GM18508 (cell line): ENCODE measurements at regions not wholly inside any gene's neighbourhood (a gene's known extent, or its start where the extent isn't known, plus 50 kb on each side); places are given as distances from the start of the nearest gene placed in this dataset.

ENCODE experiments used
- ATAC-seq: cut with Tn5 transposase; IDR thresholded peaks from one replicate; pipeline ENCODE4 v1.9.1; 2021; ENCODE audit warnings: moderate number of reproducible peaks; ENCODE audit not compliant: insufficient read depth, unreplicated experiment

DNA sequence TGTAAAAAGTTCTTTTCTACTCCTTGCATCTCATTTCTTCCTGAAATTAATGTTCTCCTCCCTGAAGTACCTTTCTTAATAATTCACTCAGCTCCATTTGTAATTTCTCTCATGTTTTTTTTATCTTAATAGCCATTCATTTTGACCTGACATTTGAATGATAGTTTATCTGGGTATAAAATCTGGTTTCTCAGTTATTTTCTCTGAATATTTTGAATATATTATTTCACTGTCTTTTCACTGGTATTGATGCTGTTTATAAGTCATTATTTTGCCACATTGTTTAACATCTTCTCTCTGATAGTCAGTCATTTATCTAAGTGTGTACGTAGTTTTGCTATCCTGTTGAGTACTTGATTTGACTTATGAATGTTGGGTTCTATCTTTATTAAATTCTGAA, 68.8 kb upstream of the ARHGAP18 start:
- ATAC-seq, result no peak

DNA sequence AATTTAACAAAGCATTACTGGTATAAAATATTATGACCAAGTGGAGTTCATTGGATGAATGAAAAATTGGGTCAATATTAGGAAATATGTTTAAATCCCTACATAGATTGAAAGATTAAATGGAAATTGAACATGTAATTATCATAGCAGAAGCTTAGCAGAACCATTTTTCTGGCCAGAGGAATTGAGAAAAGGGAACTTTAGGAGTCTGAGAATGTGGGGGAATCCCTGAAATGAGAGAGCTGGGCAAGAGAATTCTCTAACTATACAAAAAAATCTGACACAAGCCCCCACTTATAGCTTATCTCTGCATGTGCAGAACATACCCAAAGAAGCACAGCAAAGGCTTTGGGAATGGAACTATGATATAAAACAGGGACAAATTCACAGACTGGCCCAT, 67.4 kb upstream of the ARHGAP18 start:
- ATAC-seq, result no peak

DNA sequence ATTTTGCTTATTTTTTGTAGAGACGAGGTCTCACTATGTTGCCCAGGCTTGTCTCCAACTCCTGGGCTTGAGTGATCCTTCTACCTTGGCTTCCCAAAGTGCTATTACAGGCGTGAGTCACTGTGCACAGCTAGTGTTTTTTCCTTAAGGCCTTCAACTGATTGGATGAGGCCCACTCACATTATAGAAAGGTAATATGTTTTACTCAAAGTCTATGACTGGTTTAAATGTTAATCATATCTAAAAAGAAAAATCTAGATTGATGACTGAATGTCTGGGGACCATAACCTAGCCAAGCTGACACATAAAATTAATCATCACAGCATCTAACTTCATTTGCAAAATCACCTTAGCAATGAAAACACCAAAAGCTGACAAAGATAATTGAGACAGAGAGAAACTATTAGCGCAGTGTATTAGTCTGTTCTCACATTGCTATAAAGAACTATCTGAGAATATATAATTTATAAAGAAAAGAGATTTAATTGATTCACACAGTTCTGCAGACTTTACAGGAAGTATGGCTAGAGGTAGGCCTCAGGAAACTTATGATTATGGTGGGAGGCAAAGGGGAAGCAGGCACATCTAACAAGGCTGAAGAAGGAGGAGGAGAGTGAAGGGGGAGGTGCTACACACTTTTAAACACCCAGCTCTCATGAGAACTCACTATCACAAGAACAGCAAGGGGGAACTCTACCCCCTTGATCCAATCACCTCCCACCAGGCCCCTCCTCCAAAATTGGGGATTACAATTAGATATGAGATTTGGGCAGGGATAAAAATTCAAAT, 66.8 kb upstream of the ARHGAP18 start:
- ATAC-seq, result no peak

DNA sequence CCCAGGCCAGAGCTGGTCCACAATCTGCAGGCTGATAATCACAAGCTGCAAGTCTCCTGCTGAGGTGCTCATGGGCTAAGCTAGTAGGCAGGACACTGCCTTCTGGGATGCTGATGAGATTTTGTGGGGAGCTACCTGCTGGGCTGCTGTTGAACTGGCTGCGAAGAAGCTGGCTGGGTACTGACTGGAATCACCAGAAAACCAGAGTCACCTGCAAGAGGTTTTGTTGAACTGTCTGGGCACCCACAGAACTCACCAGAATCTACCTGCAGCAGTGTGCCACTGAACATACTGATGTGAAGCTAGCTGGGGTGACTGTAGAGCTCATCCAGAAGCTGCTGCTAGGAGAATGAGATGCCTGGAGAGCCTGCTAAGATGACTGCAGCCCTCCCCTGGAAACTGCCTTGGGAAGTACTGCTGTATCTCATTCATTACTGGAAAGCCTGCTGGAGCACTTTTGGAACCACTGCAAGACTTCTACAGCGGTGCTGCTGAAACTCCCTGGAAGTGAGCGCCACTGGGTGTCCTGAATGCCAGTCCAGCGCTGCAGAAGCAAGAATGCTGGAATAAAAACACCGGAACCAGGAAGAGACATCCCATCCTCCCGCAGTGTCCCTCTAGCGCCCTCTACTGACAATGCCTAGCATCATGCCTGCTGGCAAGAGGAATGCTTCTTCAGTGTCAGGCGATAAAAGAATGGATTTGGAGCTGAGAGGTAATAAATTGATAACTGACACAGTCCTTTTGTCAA, 64.9 kb upstream of the ARHGAP18 start:
- no peak for ATAC-seq

DNA sequence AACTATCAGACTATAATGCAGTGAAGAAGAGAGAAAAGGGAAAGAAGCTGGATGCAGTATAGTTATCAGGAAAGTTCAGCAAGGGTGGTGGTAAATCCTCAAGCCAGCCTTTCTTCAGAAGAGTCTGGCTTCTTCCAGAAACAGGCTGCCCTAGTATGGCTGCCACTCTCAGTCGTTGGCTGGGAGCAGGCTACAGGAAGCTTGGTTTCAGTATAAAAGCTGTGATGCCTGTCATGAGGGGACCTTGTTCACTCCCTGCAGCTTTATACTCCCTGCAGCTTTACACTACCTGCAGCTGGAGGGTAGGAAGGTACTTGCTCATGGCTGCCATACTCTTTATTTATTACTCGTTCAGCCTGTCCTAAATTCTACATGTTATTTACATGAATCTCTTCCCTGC, 63.3 kb upstream of the ARHGAP18 start:
- ATAC-seq, result no peak

DNA sequence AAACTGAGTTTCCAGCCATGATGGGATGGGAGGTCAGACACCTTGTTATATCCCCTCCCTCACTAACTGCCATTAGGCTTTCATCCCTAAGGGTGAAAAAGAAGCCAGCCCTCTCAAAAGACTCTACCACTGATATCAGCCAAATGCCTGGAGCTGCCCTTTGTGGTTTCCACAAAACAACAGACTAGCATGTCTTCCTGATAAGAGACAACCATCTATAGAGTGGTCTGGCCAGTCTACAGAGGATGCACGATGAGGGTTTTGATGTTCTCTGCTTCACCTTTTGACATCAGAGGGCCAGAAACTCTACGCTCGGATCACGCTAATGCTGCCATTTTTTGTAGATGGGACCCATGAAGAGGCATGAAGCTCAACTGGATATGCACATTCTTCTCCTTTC, 61.7 kb upstream of the ARHGAP18 start:
- ATAC-seq, result no peak

DNA sequence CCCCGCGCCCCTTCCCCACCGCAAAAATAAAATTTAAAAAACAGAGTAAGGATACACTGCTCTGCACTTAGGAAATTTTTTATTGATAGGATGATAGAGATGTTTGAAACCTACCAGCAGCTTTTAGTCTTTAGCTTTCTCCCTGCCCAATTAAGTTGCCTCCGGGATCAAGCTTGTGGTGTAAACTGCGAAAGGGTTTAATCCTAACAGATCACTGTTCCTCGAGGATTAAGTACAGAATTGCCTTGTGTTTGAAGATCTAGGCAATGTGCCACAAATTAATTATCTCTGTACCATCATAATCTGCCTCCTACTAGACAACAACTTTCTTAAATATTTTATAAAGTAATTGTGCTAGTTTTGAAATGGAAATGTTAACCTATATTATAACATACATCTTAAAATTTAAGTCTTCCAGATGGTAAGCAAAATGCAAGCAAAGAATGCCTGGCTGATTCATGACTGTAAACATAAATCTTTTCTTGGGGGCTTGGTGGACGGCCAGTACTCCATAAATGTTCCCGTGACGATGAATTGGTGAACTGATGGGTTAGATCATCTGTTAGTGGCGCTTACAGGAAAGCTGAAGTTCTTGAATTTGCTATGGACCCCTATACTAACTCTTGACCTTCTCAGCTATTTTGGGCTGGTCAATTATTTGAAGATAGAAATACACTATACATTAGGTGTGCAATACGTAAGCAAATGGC, 58.0 kb upstream of the ARHGAP18 start:
- ATAC-seq, result no peak

DNA sequence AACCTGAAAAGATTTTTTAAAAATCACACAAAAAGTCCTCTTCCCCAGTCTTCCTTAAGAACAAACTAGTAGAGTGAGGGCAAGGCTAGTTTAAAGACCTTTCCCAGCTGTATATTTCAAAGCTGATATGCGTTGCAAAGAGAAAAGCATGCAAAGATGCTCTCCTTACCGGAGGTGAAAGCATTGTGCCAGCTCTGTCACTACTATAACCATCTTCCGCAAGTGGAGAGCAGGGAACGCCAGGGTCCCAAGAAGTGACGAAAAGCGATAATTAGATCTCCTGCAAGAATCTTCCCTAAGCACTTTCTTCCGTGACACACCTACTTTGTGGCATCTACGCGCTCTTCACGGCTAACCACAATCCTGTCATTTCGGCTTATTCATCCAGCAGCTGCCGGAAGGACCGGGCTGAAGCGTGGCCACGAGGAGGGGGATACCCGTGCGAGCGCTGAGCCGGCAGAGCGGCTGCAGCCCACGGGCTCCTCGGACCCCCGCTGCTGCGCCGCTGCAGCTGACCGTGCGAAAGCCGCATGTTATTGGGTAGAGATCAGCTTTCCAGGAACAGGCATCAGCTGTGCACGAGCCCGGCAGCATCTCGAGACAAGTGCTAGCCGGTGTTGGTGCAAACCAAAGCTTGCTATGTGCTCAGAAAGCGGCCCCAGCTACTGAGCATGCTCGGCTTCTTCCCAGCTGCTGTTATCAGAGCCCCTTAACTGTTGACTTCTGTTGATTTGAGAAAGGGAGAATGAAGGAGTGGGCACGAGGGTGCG, 57.2 kb upstream of the ARHGAP18 start:
- ATAC-seq, result peak; percentile 50

DNA sequence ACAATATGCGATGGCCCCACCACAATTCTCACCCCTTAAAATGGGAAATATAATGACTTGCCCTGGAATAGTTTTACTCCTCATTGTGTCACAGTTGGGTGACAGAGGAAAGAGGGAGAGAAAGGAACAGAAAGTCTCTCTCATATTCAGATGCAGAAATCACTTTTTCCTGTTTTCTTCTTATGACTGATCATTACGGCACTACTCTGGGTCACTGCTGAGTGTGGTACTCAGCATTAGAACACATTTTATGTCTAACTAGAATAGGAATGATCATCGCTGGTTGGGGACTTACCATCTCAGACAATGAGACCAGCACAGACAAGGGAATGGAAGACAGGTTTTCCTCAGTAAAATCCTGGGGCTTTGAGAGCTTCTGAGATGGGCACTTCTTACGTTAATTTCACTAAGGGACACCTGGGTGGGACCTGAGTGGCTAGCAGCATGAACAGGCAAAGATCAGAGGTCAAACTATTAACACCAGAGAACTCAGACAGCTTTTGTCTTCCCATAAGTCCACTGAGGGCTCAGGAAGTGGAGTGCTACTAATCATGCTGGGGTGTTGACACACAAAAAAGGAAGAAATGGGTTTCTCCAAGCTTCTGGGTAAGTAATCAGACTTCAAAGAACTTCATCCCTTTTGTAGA, 54.9 kb upstream of the ARHGAP18 start:
- no peak for ATAC-seq

DNA sequence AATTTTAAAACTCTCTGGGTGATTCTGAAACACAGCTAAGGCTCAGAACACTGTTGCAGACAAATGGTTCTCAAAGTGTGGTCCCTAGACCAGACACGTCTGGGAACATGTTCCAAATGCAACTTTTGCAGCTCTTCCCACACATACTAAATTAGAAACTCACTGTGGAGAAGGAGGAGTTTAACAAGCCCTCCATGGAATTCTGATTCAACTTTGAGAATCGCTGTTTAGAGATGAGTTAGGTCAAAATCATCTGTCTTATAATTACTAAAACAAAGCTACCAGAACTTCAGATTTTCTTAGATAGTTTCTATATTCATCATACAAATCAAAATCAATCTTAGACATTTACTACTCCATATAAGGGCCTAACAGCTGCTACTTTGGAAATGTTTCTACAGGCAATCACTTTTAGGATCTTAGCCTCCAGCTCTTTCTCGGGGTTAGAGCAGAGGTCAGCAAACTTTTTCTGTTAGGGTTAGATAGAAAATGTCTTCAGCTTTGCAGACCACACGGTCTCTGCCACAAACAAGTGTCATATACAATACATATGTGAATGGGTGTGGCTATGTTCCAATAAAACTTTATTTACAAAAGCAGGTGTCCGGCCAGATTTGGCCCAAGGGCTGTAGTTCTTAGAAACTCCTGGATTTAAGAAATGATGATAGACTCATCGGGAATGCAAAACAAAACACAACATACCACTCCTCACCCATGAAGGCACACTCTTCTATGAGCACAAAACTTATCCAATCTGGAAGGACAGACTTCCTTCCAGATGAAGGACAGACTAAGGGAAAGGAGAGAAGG, 50.0 kb upstream of the ARHGAP18 start:
- ATAC-seq, result no peak
